Upper lobe of left lung (tissue), 6 donors: ENCODE measurements at regions not wholly inside any gene's neighbourhood (a gene's known extent, or its start where the extent isn't known, plus 50 kb on each side); places are given as distances from the start of the nearest gene placed in this dataset.

Experiments used
- ATAC-seq, 2 donors: fragments of 200-7000 bp; cut with Tn5 transposase; one replicate each; pipeline ENCODE4 v1.9.1; 2022; ENCODE audit warnings: mild to moderate bottlenecking in 2 of 2, moderate library complexity in 2 of 2; ENCODE audit not compliant: low FRiP score in 2 of 2
- DNase-seq, 2 donors: peaks; one replicate each; pipeline ENCODE4 v3.0.0-alpha.2; 2019 to 2020
- H3K27ac ChIP-seq, 4 donors: fragments of 200-600 bp; sonication (generic); one replicate each; pipeline ENCODE4 v1.5.1; 2016 to 2019
- H3K27me3 ChIP-seq, 4 donors: fragments of 200-600 bp; sonication (generic); one replicate each; pipeline ENCODE4 v1.5.1; 2017 to 2019
- H3K36me3 ChIP-seq, 4 donors: fragments of 200-600 bp; sonication (generic); one replicate each; pipeline ENCODE4 v1.5.1; 2016 to 2019
- H3K4me1 ChIP-seq, 4 donors: fragments of 200-600 bp; sonication (generic); one replicate each; pipeline ENCODE4 v1.5.1; 2018 to 2019
- H3K4me3 ChIP-seq, 4 donors: fragments of 200-600 bp; sonication (generic); one replicate each; pipeline ENCODE4 v1.5.1; 2017 to 2019; ENCODE audit warnings: mild to moderate bottlenecking in 2 of 4, moderate library complexity in 1 of 4
- H3K9me3 ChIP-seq, 4 donors: fragments of 200-600 bp; sonication (generic); one replicate each; pipeline ENCODE4 v1.5.1; 2018 to 2019
- CTCF ChIP-seq, 6 experiments: fragments of 450-650 bp in 4 of 6; fragments of 200-600 bp in 2 of 6; sonication (generic) in 2 of 6; IDR thresholded peaks; one replicate each; pipeline ENCODE4 v1.5.1; 2016 to 2019; ENCODE audit warnings: antibody characterized with exemption in 6 of 6
- EP300 ChIP-seq, 4 donors: sonication (generic); formaldehyde crosslinking; IDR thresholded peaks; one replicate each; pipeline ENCODE4 v1.5.1; 2017; ENCODE audit warnings: antibody characterized with exemption in 4 of 4, control low read depth in 2 of 4
- POLR2A ChIP-seq, 4 donors: fragments of 450-650 bp; IDR thresholded peaks; one replicate each; pipeline ENCODE4 v1.5.1; 2016 to 2017; ENCODE audit warnings: antibody characterized with exemption in 4 of 4, mild to moderate bottlenecking in 2 of 4
- POLR2AphosphoS5 ChIP-seq, 2 donors: sonication (generic); formaldehyde crosslinking; IDR thresholded peaks; one replicate each; pipeline ENCODE4 v1.5.1; 2017; ENCODE audit warnings: antibody characterized with exemption in 2 of 2
- WGBS, 2 donors: methylation state at CpG; one replicate each; pipeline ENCODE4 v1.1.5; 2017 to 2018; 5-methylcytosine and 5-hydroxymethylcytosine counted together
- donor health status: DM: no; HTN: no; CAD: no; lungs with moderate emphysema.
- donor health status: DM: no; HTN: yes; CAD: no; lungs with severe emphysema.

DNA sequence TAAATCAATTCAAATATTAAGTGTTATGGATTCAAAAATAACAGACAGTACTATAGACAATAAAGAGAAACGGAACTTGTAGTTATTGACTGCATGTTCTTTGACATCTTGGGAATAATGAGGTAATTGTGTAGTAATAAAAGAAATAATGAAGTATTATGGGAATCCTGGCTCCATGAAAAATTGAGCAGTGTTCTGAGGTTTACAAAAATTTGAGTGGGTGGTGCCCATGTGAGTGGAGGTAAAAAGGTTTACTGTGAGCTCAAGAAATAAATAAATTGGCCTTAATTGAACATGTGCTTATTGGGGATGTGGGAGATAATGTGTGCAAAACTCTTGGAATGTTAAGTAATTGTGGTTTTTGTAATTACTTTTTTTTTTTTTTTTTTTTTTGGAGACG lies 1013.7 kb upstream of the GJE1 start:
- H3K27ac ChIP-seq = no peak overlapping the region
- ATAC-seq (no peak), DNase-seq (no peak)
- H3K9me3 ChIP-seq = no peaks in the 10 kb centered on the region
- H3K27me3 ChIP-seq = no peaks in the 10 kb centered on the region
- no peaks in the 10 kb centered on the region for H3K36me3 ChIP-seq
- no peak for TF ChIP-seq POLR2A (IDR thresholded peaks at IDR 0.05)
- no peak for TF ChIP-seq EP300 (IDR thresholded peaks at IDR 0.05)
- TF ChIP-seq POLR2AphosphoS5 (IDR thresholded peaks at IDR 0.05) = no peak
- TF ChIP-seq CTCF (IDR thresholded peaks at IDR 0.05) = no peak
- no peak overlapping the region for H3K4me3 ChIP-seq
- 62 to 78% methylated on average over 2 of the region's 2 CpGs for WGBS, 2 donors
- H3K4me1 ChIP-seq = no peaks in the 10 kb centered on the region

GRCh38 chr6:141117874-141118273 lies 1014.9 kb upstream of the GJE1 start:
- TF ChIP-seq POLR2AphosphoS5 (IDR thresholded peaks at IDR 0.05) (no peak), EP300 (IDR thresholded peaks at IDR 0.05) (no peak), POLR2A (IDR thresholded peaks at IDR 0.05) (no peak), CTCF (IDR thresholded peaks at IDR 0.05) (no peak)
- H3K27me3 ChIP-seq = no peaks in the 10 kb centered on the region
- no peak overlapping the region for H3K4me3 ChIP-seq
- H3K36me3 ChIP-seq = no peaks in the 10 kb centered on the region
- ATAC-seq (no peak), DNase-seq (no peak)
- H3K4me1 ChIP-seq = no peaks in the 10 kb centered on the region
- H3K27ac ChIP-seq = no peak overlapping the region
- no peaks in the 10 kb centered on the region for H3K9me3 ChIP-seq

GRCh38 chr6:141110481-141110880 lies 1022.2 kb upstream of the GJE1 start:
- no peaks in the 10 kb centered on the region for H3K4me1 ChIP-seq
- WGBS, 2 donors = 69 to 74% methylated on average over 2 of the region's 2 CpGs
- no peaks in the 10 kb centered on the region for H3K36me3 ChIP-seq
- no peak overlapping the region for H3K4me3 ChIP-seq
- no peak for DNase-seq
- no peaks in the 10 kb centered on the region for H3K27me3 ChIP-seq
- H3K27ac ChIP-seq = no peak overlapping the region
- H3K9me3 ChIP-seq = no peaks in the 10 kb centered on the region
- ATAC-seq = no peak
- no peak for TF ChIP-seq POLR2AphosphoS5 (IDR thresholded peaks at IDR 0.05)
- no peak for TF ChIP-seq CTCF (IDR thresholded peaks at IDR 0.05)
- TF ChIP-seq POLR2A (IDR thresholded peaks at IDR 0.05) = no peak
- no peak for TF ChIP-seq EP300 (IDR thresholded peaks at IDR 0.05)

DNA sequence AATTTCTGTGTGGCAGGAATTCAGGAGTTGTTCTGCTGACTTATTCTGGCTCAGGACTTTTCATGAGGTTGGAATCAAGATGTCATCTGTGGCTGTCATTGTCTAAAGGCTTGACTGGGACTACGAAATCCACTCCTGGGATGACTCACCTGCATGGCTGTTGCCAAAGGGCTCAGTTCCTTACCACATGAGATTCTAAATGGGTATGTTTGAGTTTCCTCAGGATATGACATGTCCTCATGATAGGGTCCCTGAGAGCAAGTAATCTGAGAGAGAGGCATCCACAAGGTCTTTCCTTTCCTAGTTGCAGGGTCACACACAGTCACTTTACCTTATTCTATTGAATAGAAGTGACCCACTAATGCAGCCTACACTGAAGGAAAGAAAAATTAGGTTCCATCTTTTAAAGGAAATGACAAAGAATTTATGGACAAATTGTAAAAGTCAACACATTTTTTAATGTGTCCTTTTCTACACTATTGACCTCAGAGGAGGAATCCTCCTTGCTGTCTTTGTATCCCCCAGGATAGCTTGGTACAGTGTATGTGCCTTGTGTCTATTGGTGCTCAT lies 1025.0 kb upstream of the GJE1 start:
- H3K36me3 ChIP-seq = no peaks in the 10 kb centered on the region
- no peak for ATAC-seq
- TF ChIP-seq CTCF (IDR thresholded peaks at IDR 0.05) (no peak), POLR2A (IDR thresholded peaks at IDR 0.05) (no peak), EP300 (IDR thresholded peaks at IDR 0.05) (no peak), POLR2AphosphoS5 (IDR thresholded peaks at IDR 0.05) (no peak)

DNA sequence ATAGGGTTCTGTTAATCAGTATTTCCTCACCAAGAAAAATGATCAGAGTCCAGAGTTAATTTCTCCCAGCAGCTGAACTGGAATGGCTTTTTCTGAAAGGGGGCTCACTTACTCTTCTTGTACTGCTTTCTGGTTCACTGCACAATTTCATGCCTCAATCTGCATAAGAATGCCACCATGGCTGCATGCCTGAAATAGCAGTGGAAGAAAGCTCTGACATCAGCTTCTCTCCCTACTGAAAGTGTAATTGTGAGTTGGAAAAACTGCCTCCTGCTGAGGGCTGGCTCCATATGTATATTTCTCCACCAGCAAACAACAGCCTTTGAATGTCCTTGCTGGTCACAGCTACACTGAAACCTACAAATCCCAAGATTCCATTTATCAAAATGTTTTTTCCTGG lies 1027.2 kb upstream of the GJE1 start:
- Histone ChIP-seq H3K9me3 (peaks cover 0 to 3% (median 0%) of the 10 kb centered on the region in 4 donors), H3K4me3 (no peak overlapping the region), H3K27me3 (no peaks in the 10 kb centered on the region), H3K27ac (no peak overlapping the region), H3K4me1 (no peaks in the 10 kb centered on the region), H3K36me3 (no peaks in the 10 kb centered on the region)
- no peak for TF ChIP-seq CTCF (IDR thresholded peaks at IDR 0.05)
- TF ChIP-seq POLR2AphosphoS5 (IDR thresholded peaks at IDR 0.05) = no peak
- TF ChIP-seq POLR2A (IDR thresholded peaks at IDR 0.05) = no peak
- no peak for TF ChIP-seq EP300 (IDR thresholded peaks at IDR 0.05)
- ATAC-seq (no peak), DNase-seq (no peak)

More for the DNA sequence above, 1025.0 kb upstream of the GJE1 start:
- Histone ChIP-seq H3K27me3 (no peaks in the 10 kb centered on the region), H3K9me3 (peaks cover 0 to 3% (median 0%) of the 10 kb centered on the region in 4 donors), H3K4me3 (no peak overlapping the region), H3K4me1 (no peaks in the 10 kb centered on the region), H3K27ac (no peak overlapping the region)
- 67 to 78% methylated on average over 1 of the region's 1 CpG for WGBS, 2 donors
- no peak for DNase-seq
